Bronchial epithelial cell (primary cell): ENCODE measurements at regions not wholly inside any gene's neighbourhood (a gene's known extent, or its start where the extent isn't known, plus 50 kb on each side); places are given as distances from the start of the nearest gene placed in this dataset.

Source experiments
- DNase-seq: peaks from one replicate; pipeline ENCODE4 v3.0.0-alpha.2; 2010; ENCODE audit warnings: low read depth
- FAIRE-seq: peaks from 2 replicates; lab custom pipeline; 2011; peaks lifted over from hg19 to GRCh38; lab: Jason Lieb, UNC
- H3K27me3 ChIP-seq: 2 replicates; pipeline ENCODE4 v1.5.1; 2011; ENCODE audit warnings: low read length; ENCODE audit not compliant: control insufficient read depth, insufficient read depth
- H3K36me3 ChIP-seq: 2 replicates; pipeline ENCODE4 v1.5.1; 2011; ENCODE audit warnings: low read length; ENCODE audit not compliant: control insufficient read depth, insufficient read depth
- H3K4me3 ChIP-seq: 2 replicates; pipeline ENCODE4 v1.5.1; 2011; ENCODE audit warnings: mild to moderate bottlenecking, low read depth, low read length, control low read depth
- TF ChIP-seq, protein P1 (sequence below): IDR thresholded peaks from 2 replicates; pipeline ENCODE4 v1.5.1; 2011; ENCODE audit warnings: mild to moderate bottlenecking, moderate library complexity, low read length, control low read depth, inconsistent platforms; ENCODE audit not compliant: insufficient read depth, severe bottlenecking

DNA sequence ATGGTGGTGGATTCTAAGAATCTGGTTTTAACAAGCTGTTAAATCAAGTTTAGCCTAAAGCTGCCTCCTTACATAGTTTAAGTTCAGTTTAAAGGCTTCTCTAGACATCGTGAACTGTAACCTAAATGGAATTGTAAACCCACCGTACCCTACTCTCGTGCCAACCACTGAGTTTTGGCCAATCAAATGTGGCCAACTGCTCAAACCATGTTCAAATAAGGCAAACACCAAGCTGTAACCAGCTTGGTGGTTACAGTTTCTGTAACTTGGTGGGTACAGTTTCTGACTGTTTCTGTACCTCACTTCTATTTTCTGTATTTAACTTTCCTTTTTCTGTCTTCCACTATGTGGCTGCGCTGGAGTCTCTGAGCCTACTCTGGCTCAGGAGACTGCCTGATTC is 131.9 kb upstream of the DDHD1 start:
- Histone ChIP-seq H3K4me3 (no peak overlapping the region), H3K27me3 (no peaks in the 10 kb centered on the region), H3K36me3 (no peaks in the 10 kb centered on the region)
- DNase-seq (no peak), FAIRE-seq (no peak)
- TF ChIP-seq, protein P1, sequence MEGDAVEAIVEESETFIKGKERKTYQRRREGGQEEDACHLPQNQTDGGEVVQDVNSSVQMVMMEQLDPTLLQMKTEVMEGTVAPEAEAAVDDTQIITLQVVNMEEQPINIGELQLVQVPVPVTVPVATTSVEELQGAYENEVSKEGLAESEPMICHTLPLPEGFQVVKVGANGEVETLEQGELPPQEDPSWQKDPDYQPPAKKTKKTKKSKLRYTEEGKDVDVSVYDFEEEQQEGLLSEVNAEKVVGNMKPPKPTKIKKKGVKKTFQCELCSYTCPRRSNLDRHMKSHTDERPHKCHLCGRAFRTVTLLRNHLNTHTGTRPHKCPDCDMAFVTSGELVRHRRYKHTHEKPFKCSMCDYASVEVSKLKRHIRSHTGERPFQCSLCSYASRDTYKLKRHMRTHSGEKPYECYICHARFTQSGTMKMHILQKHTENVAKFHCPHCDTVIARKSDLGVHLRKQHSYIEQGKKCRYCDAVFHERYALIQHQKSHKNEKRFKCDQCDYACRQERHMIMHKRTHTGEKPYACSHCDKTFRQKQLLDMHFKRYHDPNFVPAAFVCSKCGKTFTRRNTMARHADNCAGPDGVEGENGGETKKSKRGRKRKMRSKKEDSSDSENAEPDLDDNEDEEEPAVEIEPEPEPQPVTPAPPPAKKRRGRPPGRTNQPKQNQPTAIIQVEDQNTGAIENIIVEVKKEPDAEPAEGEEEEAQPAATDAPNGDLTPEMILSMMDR = no peak

DNA sequence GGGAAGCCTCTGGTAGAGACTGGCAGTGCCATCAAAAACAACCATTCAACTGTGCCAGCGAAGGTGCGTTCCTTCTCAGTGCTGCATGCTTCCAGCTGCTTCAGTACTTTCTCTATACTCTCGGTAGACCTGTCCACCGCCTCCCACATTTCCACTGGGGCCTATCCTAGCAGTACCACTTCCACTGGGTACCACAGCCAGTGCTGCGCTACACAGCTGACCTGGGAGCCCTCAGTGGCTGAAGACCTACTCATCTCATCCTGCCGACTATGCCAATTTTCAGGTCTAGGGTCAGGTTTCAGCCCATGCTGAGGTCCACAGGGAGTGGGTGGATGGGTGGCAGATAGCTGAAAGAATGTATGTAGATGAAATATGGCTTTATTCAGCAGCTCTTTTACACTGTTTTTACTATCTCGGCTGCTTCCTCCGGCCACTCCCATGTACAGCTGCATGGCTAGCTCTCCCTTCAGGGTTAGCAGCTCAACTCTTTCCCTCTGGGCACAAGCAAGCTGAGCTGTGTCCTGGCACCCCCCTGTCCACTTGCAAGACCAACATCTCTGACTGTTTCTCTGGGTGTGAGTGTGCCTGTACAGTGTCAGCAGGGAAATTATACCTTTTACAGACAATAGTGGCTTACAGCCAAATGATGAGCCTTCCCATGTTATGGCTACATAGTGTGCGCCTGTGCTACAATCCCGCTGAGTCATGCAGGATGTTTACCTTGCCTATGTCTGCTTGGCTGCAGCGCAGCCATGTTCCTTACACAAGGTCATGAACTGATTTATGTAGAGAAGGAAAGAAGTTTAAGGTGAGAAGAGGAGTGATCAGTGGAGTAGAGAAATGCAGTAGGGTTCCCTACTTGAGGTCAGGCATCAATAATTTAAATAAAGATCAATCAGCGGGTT is 125.7 kb upstream of the DDHD1 start:
- no peak overlapping the region for H3K4me3 ChIP-seq
- TF ChIP-seq, protein P1 = no peak
- H3K27me3 ChIP-seq = no peaks in the 10 kb centered on the region
- no peak for FAIRE-seq
- peak; percentile 84 for DNase-seq
- H3K36me3 ChIP-seq = no peaks in the 10 kb centered on the region

DNA sequence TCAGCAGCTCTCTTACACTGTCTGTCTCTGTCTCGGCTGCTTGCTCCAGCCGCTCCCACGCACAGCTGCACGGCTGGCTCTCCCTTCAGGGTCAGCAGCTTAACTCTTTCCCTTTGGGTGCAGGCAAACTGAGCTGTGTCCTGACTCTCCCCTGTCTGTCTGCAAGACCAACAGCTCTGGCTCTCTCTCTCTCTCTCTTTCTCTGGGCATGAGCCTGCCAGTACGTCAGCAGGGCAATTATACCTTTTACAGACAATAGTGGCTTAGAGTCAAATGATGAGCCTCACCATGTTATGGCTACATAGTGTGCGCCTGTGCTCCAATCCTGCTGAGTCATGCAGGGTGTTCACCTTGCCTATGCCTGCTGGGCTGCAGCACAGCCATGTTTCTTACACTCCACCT is 120.5 kb upstream of the DDHD1 start:
- FAIRE-seq (no peak), DNase-seq (peak; percentile 18)
- TF ChIP-seq, protein P1 = no peak
- no peaks in the 10 kb centered on the region for H3K36me3 ChIP-seq
- no peak overlapping the region for H3K4me3 ChIP-seq
- H3K27me3 ChIP-seq = no peaks in the 10 kb centered on the region

DNA sequence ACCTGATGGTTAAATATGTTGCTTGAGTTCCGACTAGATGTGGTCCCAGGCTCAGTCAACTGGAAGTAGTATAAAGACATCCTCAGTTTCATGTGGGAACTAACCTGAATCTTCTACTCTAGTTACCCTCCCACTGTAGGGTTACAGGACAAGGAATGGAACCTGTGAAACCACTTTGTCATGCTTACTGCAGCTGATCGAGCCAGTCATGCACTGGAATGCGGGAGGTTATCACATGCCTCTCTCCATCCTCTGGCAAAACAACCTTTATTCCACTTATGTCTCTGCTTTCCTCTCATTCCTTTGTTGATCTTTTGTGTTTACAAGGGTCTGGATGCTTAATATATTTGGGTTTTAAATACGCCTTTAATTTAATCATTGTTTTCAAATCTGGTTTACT is 111.9 kb upstream of the DDHD1 start:
- TF ChIP-seq, protein P1 = no peak
- Histone ChIP-seq H3K27me3 (no peaks in the 10 kb centered on the region), H3K4me3 (no peak overlapping the region), H3K36me3 (no peaks in the 10 kb centered on the region)
- DNase-seq (peak; percentile 46), FAIRE-seq (no peak)

DNA sequence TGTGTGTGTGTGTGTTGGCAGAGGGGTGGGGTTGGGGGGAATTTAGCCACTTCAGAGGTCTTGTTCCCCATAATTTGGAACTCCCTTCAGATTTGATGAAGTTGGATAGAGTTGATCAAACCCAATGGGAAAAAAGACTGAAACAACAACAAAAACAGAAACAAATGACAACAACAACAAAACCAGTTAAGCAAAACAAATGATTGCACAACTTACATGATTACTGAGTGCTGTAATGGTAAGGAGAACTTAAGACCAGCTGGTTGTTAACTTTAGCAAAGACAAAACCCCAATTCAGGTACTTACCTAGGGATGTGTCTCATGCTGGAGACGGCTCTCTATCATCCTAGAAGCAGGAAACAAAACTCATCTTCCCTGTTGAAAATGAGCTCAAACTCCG is 107.8 kb upstream of the DDHD1 start:
- FAIRE-seq (peak; percentile 40), DNase-seq (no peak)
- Histone ChIP-seq H3K27me3 (no peaks in the 10 kb centered on the region), H3K36me3 (no peaks in the 10 kb centered on the region), H3K4me3 (no peak overlapping the region)
- TF ChIP-seq, protein P1 = no peak
